HL-60 (cell line): ENCODE measurements at regions not wholly inside any gene's neighbourhood (a gene's known extent, or its start where the extent isn't known, plus 50 kb on each side); places are given as distances from the start of the nearest gene placed in this dataset.
"Not testable (repeated sequence)": the region's sequence is repeated elsewhere in the genome, so short reads cannot be mapped to it uniquely, and the experiment has no call there.

ENCODE experiments used
- CTCF ChIP-seq: IDR thresholded peaks from one replicate; pipeline ENCODE4 v1.5.1; 2011; ENCODE audit warnings: low read length, control low read depth, inconsistent platforms; ENCODE audit not compliant: insufficient read depth
- SPI1 ChIP-seq: IDR thresholded peaks from 2 replicates; pipeline ENCODE4 v1.6.1; 2012; ENCODE audit warnings: low read depth, mild to moderate bottlenecking, borderline replicate concordance

- TF ChIP-seq CTCF, SPI1: not testable (repeated sequence)
Measured at GRCh38 chr22:15821088-15821487, 131.3 kb downstream of the POTEH start.
